Osteoblast (primary cell): ENCODE measurements at regions not wholly inside any gene's neighbourhood (a gene's known extent, or its start where the extent isn't known, plus 50 kb on each side); places are given as distances from the start of the nearest gene placed in this dataset.

Source experiments
- DNase-seq: peaks from one replicate; pipeline ENCODE4 v3.0.0; 2011; ENCODE audit warnings: low spot score, mixed read lengths; ENCODE audit not compliant: insufficient read length; ENCODE audit errors: missing footprints
- H2AFZ ChIP-seq: 2 replicates; pipeline ENCODE4 v1.6.0; 2011; ENCODE audit warnings: mild to moderate bottlenecking, low read length
- H3K27ac ChIP-seq: 2 replicates; pipeline ENCODE4 v1.5.1; 2011; ENCODE audit warnings: mild to moderate bottlenecking, low read depth, low read length, moderate library complexity
- H3K27me3 ChIP-seq: 2 replicates; pipeline ENCODE4 v1.6.0; 2012; ENCODE audit warnings: mild to moderate bottlenecking, control low read depth, inconsistent platforms, low read length, moderate library complexity; ENCODE audit not compliant: insufficient read depth
- H3K36me3 ChIP-seq: 2 replicates; pipeline ENCODE4 v1.5.1; 2011; ENCODE audit warnings: mild to moderate bottlenecking, low read length, control low read depth, moderate library complexity; ENCODE audit not compliant: insufficient read depth
- H3K4me1 ChIP-seq: 2 replicates; pipeline ENCODE4 v1.5.1; 2011; ENCODE audit warnings: mild to moderate bottlenecking, low read length, control low read depth, moderate library complexity; ENCODE audit not compliant: insufficient read depth
- H3K4me2 ChIP-seq: 2 replicates; pipeline ENCODE4 v1.6.0; 2011; ENCODE audit warnings: mild to moderate bottlenecking, low read length; ENCODE audit not compliant: insufficient read depth
- H3K4me3 ChIP-seq: fragments of 200-600 bp; sonication (generic); 3 replicates; pipeline ENCODE4 v1.5.1; 2012; ENCODE audit warnings: mild to moderate bottlenecking, low read length, inconsistent platforms; ENCODE audit not compliant: insufficient read depth
- H3K79me2 ChIP-seq: 2 replicates; pipeline ENCODE4 v1.6.0; 2012; ENCODE audit warnings: mild to moderate bottlenecking, low read length, control low read depth, inconsistent platforms; ENCODE audit not compliant: insufficient read depth
- H3K9me3 ChIP-seq: 2 replicates; pipeline ENCODE4 v1.5.1; 2011; ENCODE audit warnings: low read depth, low read length, control low read depth
- H4K20me1 ChIP-seq: 2 replicates; pipeline ENCODE4 v1.6.0; 2012; ENCODE audit warnings: mild to moderate bottlenecking, low read length, control low read depth; ENCODE audit not compliant: insufficient read depth
- TF ChIP-seq, protein P1 (sequence below): IDR thresholded peaks from 2 replicates; pipeline ENCODE4 v1.5.1; 2011; ENCODE audit warnings: mild to moderate bottlenecking, low read depth, low read length, moderate library complexity; ENCODE audit errors: extremely low read depth

DNA sequence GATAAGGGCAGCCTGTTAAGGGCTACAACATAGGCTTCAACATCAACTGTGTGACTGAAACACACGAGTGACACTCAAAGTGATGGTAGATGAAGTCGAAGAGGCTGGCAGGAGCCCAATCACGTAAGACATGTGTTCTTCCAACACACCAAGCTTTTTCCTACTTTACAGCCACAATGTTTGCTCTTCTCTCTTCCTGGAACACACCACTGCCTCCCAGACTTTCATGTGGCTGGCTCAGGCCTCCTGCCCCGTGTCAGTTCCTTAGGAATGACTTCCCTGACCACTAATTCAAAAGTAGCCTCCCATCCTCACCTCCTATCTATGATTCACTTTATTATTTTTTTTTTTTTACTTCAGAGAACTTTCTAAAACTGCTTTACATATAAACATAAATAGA is 209.2 kb downstream of the GPAM start:
- no peak for DNase-seq
- Histone ChIP-seq H3K27ac (no peak overlapping the region), H3K4me1 (no peaks in the 10 kb centered on the region), H4K20me1 (no peaks in the 10 kb centered on the region), H3K9me3 (no peaks in the 10 kb centered on the region), H3K4me3 (no peak overlapping the region), H3K36me3 (no peaks in the 10 kb centered on the region), H3K27me3 (no peaks in the 10 kb centered on the region), H3K4me2 (no peak overlapping the region), H2AFZ (no peak overlapping the region), H3K79me2 (no peaks in the 10 kb centered on the region)
- TF ChIP-seq, protein P1, sequence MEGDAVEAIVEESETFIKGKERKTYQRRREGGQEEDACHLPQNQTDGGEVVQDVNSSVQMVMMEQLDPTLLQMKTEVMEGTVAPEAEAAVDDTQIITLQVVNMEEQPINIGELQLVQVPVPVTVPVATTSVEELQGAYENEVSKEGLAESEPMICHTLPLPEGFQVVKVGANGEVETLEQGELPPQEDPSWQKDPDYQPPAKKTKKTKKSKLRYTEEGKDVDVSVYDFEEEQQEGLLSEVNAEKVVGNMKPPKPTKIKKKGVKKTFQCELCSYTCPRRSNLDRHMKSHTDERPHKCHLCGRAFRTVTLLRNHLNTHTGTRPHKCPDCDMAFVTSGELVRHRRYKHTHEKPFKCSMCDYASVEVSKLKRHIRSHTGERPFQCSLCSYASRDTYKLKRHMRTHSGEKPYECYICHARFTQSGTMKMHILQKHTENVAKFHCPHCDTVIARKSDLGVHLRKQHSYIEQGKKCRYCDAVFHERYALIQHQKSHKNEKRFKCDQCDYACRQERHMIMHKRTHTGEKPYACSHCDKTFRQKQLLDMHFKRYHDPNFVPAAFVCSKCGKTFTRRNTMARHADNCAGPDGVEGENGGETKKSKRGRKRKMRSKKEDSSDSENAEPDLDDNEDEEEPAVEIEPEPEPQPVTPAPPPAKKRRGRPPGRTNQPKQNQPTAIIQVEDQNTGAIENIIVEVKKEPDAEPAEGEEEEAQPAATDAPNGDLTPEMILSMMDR, result no peak

DNA sequence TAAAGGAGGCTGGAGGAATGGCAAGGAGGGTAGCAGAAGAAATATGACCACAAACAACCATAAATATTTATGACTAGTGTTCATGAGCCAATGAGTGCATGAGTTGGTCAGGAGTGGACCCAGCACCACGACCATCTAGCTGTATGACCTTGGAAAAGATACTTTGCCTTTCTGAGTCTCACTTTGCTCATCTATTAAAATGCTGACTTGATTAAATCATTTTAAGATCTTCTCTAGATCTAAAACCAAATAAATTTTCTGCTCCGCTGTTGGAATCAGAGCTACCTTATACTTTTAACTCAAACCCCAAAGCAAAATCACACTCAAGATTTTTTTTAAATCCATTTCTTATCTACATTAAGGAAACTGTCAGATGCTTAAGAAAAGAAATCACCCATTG is 207.0 kb downstream of the GPAM start:
- Histone ChIP-seq H3K79me2 (no peaks in the 10 kb centered on the region), H3K27me3 (no peaks in the 10 kb centered on the region), H3K4me1 (no peaks in the 10 kb centered on the region), H3K4me2 (no peak overlapping the region), H3K27ac (no peak overlapping the region), H4K20me1 (no peaks in the 10 kb centered on the region), H3K36me3 (no peaks in the 10 kb centered on the region), H3K4me3 (no peak overlapping the region), H2AFZ (no peak overlapping the region), H3K9me3 (no peaks in the 10 kb centered on the region)
- no peak for DNase-seq
- TF ChIP-seq, protein P1, result no peak

DNA sequence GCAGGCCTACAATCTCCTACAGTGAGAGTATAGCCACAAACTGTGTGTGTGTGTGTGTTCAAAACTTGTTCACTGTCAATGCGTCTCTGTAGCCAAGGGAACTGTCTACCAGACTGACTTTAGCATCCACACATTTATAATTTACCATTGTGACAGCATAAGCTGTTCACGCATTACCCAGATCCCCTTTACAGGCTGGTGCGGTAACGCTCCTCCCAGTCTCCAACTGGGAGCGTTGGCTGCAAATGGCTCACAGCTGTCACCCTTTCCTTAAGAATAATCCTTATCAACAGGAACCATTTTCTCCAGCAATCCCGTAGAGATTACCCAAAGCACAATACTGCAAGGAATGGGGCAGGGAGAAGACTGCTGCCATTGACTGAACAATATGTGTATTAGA is 199.5 kb downstream of the GPAM start:
- H3K36me3 ChIP-seq, result no peaks in the 10 kb centered on the region
- H4K20me1 ChIP-seq, result no peaks in the 10 kb centered on the region
- H3K4me1 ChIP-seq, result no peaks in the 10 kb centered on the region
- no peaks in the 10 kb centered on the region for H3K9me3 ChIP-seq
- H3K27ac ChIP-seq, result no peak overlapping the region
- H3K4me3 ChIP-seq, result no peak overlapping the region
- TF ChIP-seq, protein P1, result no peak
- no peak overlapping the region for H2AFZ ChIP-seq
- no peak for DNase-seq
- no peaks in the 10 kb centered on the region for H3K79me2 ChIP-seq
- H3K4me2 ChIP-seq, result no peak overlapping the region
- H3K27me3 ChIP-seq, result no peaks in the 10 kb centered on the region

DNA sequence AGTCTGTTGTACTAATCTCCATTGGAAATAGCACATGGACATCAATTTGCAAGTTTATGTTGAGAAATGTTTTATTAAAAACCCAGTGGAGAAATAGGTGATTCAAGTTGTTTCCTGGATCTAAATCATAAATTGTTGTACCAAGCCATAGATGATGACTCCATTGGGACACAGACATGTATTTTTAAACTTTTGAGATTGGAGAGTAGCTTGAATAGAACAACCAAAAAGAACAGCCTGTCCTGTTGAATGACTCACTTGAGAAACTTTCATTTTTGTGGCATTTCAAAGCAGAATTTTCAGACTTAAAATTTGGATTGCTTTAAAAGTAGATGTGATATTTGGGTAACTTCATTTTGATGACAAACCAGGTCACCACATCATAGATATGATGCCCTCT is 197.5 kb downstream of the GPAM start:
- H4K20me1 ChIP-seq, result no peaks in the 10 kb centered on the region
- no peaks in the 10 kb centered on the region for H3K36me3 ChIP-seq
- no peak overlapping the region for H3K4me3 ChIP-seq
- H3K4me1 ChIP-seq, result no peaks in the 10 kb centered on the region
- no peak overlapping the region for H3K4me2 ChIP-seq
- no peak overlapping the region for H2AFZ ChIP-seq
- no peaks in the 10 kb centered on the region for H3K9me3 ChIP-seq
- TF ChIP-seq, protein P1, result no peak
- no peak for DNase-seq
- no peaks in the 10 kb centered on the region for H3K79me2 ChIP-seq
- H3K27ac ChIP-seq, result no peak overlapping the region
- H3K27me3 ChIP-seq, result no peaks in the 10 kb centered on the region
